HCT116 (cell line): ENCODE measurements at regions not wholly inside any gene's neighbourhood (a gene's known extent, or its start where the extent isn't known, plus 50 kb on each side); places are given as distances from the start of the nearest gene placed in this dataset.

Source experiments
- CEBPB ChIP-seq: IDR thresholded peaks from 2 replicates; pipeline ENCODE4 v1.6.1; 2012; ENCODE audit warnings: low read depth
- EGR1 ChIP-seq: IDR thresholded peaks from 2 replicates; pipeline ENCODE4 v1.6.1; 2012; ENCODE audit warnings: low read depth
- EZH2 ChIP-seq: fragments of 200-600 bp; sonication (generic); IDR thresholded peaks from 2 replicates; pipeline ENCODE4 v1.6.1; 2017; ENCODE audit warnings: antibody characterized with exemption, mixed run types
- EZH2phosphoT487 ChIP-seq: fragments of 200-600 bp; IDR thresholded peaks from 2 replicates; pipeline ENCODE4 v1.6.1; 2018; ENCODE audit warnings: antibody characterized with exemption, borderline replicate concordance
- JUND ChIP-seq: IDR thresholded peaks from 2 replicates; pipeline ENCODE4 v1.6.1; 2012
- POLR2A ChIP-seq: IDR thresholded peaks from 2 replicates; pipeline ENCODE4 v1.7.0; 2011; ENCODE audit warnings: borderline replicate concordance; ENCODE audit not compliant: insufficient read depth, insufficient read length; ENCODE audit errors: extremely low read depth
- POLR2AphosphoS5 ChIP-seq: IDR thresholded peaks from 2 replicates; pipeline ENCODE4 v1.6.1; 2011; ENCODE audit warnings: mild to moderate bottlenecking, low read depth, low read length, moderate library complexity
- ZNF274 ChIP-seq: fragments of 200-500 bp; sonication (Bioruptor generic); IDR thresholded peaks from 2 replicates; pipeline ENCODE4 v1.6.1; 2014; ENCODE audit warnings: mild to moderate bottlenecking, low read depth, low read length, inconsistent platforms
- TF ChIP-seq, protein P1 (sequence below): IDR thresholded peaks from 2 replicates; pipeline ENCODE4 v1.6.1; 2012; ENCODE audit warnings: low read depth
- TF ChIP-seq, protein P2 (sequence below), 3 experiments: fragments of 200-600 bp in 1 of 3; sonication (generic) in 1 of 3; IDR thresholded peaks in 2 of 3; conservative IDR thresholded peaks in 1 of 3; 2 replicates each; pipeline ENCODE4 v1.5.1; 2012 to 2017; ENCODE audit warnings: low read depth in 2 of 3, low read length in 2 of 3, antibody characterized with exemption in 1 of 3, borderline replicate concordance in 1 of 3, control low read depth in 1 of 3, mild to moderate bottlenecking in 1 of 3, mixed read lengths in 1 of 3, mixed run types in 1 of 3, moderate library complexity in 1 of 3; ENCODE audit not compliant: insufficient read depth in 1 of 3

DNA sequence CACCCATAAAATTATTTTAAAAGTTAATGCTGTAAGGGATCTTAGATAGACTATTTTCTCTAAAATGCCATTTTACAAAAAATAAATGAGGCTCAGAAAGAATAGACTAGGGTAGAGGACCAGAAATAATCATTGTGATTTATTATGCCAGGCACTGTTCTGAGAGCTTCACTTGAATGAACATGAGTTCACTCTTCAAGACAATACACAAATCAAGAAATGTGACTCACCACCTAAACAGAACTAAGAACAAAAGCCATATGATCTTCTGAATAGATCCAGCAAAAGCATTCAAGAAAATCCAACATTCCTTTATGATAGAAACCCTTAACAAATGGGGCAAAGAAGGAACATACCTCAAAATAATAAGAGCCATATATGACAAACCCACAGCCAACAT lies 582.0 kb downstream of the PKHD1 start:
- TF ChIP-seq, protein P1, sequence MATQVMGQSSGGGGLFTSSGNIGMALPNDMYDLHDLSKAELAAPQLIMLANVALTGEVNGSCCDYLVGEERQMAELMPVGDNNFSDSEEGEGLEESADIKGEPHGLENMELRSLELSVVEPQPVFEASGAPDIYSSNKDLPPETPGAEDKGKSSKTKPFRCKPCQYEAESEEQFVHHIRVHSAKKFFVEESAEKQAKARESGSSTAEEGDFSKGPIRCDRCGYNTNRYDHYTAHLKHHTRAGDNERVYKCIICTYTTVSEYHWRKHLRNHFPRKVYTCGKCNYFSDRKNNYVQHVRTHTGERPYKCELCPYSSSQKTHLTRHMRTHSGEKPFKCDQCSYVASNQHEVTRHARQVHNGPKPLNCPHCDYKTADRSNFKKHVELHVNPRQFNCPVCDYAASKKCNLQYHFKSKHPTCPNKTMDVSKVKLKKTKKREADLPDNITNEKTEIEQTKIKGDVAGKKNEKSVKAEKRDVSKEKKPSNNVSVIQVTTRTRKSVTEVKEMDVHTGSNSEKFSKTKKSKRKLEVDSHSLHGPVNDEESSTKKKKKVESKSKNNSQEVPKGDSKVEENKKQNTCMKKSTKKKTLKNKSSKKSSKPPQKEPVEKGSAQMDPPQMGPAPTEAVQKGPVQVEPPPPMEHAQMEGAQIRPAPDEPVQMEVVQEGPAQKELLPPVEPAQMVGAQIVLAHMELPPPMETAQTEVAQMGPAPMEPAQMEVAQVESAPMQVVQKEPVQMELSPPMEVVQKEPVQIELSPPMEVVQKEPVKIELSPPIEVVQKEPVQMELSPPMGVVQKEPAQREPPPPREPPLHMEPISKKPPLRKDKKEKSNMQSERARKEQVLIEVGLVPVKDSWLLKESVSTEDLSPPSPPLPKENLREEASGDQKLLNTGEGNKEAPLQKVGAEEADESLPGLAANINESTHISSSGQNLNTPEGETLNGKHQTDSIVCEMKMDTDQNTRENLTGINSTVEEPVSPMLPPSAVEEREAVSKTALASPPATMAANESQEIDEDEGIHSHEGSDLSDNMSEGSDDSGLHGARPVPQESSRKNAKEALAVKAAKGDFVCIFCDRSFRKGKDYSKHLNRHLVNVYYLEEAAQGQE, result no peak
- TF ChIP-seq, protein P2, sequence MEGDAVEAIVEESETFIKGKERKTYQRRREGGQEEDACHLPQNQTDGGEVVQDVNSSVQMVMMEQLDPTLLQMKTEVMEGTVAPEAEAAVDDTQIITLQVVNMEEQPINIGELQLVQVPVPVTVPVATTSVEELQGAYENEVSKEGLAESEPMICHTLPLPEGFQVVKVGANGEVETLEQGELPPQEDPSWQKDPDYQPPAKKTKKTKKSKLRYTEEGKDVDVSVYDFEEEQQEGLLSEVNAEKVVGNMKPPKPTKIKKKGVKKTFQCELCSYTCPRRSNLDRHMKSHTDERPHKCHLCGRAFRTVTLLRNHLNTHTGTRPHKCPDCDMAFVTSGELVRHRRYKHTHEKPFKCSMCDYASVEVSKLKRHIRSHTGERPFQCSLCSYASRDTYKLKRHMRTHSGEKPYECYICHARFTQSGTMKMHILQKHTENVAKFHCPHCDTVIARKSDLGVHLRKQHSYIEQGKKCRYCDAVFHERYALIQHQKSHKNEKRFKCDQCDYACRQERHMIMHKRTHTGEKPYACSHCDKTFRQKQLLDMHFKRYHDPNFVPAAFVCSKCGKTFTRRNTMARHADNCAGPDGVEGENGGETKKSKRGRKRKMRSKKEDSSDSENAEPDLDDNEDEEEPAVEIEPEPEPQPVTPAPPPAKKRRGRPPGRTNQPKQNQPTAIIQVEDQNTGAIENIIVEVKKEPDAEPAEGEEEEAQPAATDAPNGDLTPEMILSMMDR (IDR thresholded peaks at IDR 0.05 in 2 of 3, conservative IDR thresholded peaks at IDR 0.05 in 1 of 3; ENCODE audit: borderline replicate concordance in 1 of 3, insufficient read depth in 1 of 3, low read depth in 2 of 3, low read length in 2 of 3), result no peak
- TF ChIP-seq POLR2AphosphoS5 (no peak), CEBPB (no peak), ZNF274 (no peak), EZH2 (no peak), POLR2A (no peak), EGR1 (no peak), EZH2phosphoT487 (no peak), JUND (no peak)
